Fibroblast of the aortic adventitia (primary cell): ENCODE measurements at regions not wholly inside any gene's neighbourhood (a gene's known extent, or its start where the extent isn't known, plus 50 kb on each side); places are given as distances from the start of the nearest gene placed in this dataset.

Experiments used
- DNase-seq: peaks from one replicate; pipeline ENCODE4 v3.0.0-alpha.2; 2010; ENCODE audit warnings: low read depth
- H3K4me3 ChIP-seq: 2 replicates; pipeline ENCODE4 v1.5.1; 2011; ENCODE audit warnings: low read depth, mild to moderate bottlenecking, control low read depth, low read length, moderate library complexity
- CTCF ChIP-seq: IDR thresholded peaks from 2 replicates; pipeline ENCODE4 v1.5.1; 2011; ENCODE audit warnings: mild to moderate bottlenecking, low read length, control low read depth, inconsistent platforms; ENCODE audit not compliant: insufficient read depth

- no peak overlapping the region for H3K4me3 ChIP-seq
- TF ChIP-seq CTCF: no peak
- DNase-seq: no peak
Observed at GRCh38 chr22:48644997-48645396, 1182.7 kb downstream of the BRD1 start.

- no peak overlapping the region for H3K4me3 ChIP-seq
- no peak for TF ChIP-seq CTCF
- DNase-seq: no peak
Observed at GRCh38 chr22:48644108-48644507, 1183.6 kb downstream of the BRD1 start.

GRCh38 chr22:48643066-48643731, 1184.5 kb downstream of the BRD1 start:
- no peak overlapping the region for H3K4me3 ChIP-seq
- TF ChIP-seq CTCF: no peak
- no peak for DNase-seq

GRCh38 chr22:48642550-48642949, 1185.1 kb downstream of the BRD1 start:
- TF ChIP-seq CTCF: no peak
- DNase-seq: no peak
- H3K4me3 ChIP-seq: no peak overlapping the region

- TF ChIP-seq CTCF: no peak
Observed at GRCh38 chr22:48641906-48642475, 1185.7 kb downstream of the BRD1 start.

GRCh38 chr22:48640890-48641841, 1186.5 kb downstream of the BRD1 start:
- no peak for TF ChIP-seq CTCF

More at GRCh38 chr22:48641906-48642475, 1185.7 kb downstream of the BRD1 start:
- no peak overlapping the region for H3K4me3 ChIP-seq
- DNase-seq: no peak

More at GRCh38 chr22:48640890-48641841, 1186.5 kb downstream of the BRD1 start:
- no peak overlapping the region for H3K4me3 ChIP-seq
- no peak for DNase-seq
